ENCODE measurements at regions not wholly inside any gene's neighbourhood (a gene's known extent, or its start where the extent isn't known, plus 50 kb on each side); places are given as distances from the start of the nearest gene placed in this dataset.
"Not testable (repeated sequence)": the region's sequence is repeated elsewhere in the genome, so short reads cannot be mapped to it uniquely, and the experiment has no call there.

- 81% methylated on average over 2 of the region's 2 CpGs for WGBS
- DNase-seq (ENCODE audit: extremely low spot score) = peak; percentile 19
- H3K36me3 ChIP-seq = no peaks in the 10 kb centered on the region
Observed at GRCh38 chr12:127149226-127149964, 1117.6 kb upstream of the TMEM132C start.

DNA sequence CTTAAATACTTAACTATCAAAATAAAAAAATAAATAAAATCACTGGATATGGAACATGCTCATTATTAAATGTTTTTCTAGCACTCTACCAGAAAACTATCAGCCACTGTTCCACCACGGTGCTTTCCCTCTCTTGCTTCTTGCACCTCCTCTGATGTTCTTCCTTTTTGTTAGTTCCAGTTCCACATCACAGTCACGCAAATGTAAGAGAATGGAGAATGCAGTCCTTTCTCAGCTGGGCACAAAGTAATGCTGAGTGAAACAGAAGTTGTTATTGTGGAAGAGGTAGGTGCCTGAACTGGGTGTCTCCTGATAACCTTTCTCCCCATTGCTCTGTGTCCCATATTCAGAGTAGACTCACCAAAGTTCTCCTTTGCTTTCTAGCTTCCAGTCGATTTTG, 1116.9 kb upstream of the TMEM132C start:
- no peaks in the 10 kb centered on the region for H3K9me3 ChIP-seq
- intact Hi-C loops (cut with DNase I) = no loop called here
- WGBS = 60% methylated on average over 3 of the region's 3 CpGs

More at GRCh38 chr12:127149226-127149964, 1117.6 kb upstream of the TMEM132C start:
- Histone ChIP-seq H3K27me3 (no peaks in the 10 kb centered on the region), H3K27ac (replicated peaks in 1 of 4) (no peak overlapping the region), H3K9me3 (no peaks in the 10 kb centered on the region), H3K4me3 (no peak overlapping the region), H3K4me1 (peaks cover 6 to 15% (median 14%) of the 10 kb centered on the region in 4 donors)
- TF ChIP-seq, protein P1, sequence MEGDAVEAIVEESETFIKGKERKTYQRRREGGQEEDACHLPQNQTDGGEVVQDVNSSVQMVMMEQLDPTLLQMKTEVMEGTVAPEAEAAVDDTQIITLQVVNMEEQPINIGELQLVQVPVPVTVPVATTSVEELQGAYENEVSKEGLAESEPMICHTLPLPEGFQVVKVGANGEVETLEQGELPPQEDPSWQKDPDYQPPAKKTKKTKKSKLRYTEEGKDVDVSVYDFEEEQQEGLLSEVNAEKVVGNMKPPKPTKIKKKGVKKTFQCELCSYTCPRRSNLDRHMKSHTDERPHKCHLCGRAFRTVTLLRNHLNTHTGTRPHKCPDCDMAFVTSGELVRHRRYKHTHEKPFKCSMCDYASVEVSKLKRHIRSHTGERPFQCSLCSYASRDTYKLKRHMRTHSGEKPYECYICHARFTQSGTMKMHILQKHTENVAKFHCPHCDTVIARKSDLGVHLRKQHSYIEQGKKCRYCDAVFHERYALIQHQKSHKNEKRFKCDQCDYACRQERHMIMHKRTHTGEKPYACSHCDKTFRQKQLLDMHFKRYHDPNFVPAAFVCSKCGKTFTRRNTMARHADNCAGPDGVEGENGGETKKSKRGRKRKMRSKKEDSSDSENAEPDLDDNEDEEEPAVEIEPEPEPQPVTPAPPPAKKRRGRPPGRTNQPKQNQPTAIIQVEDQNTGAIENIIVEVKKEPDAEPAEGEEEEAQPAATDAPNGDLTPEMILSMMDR (IDR thresholded peaks at IDR 0.05) = no peak
- intact Hi-C loops (cut with DNase I) = no loop called here

DNA sequence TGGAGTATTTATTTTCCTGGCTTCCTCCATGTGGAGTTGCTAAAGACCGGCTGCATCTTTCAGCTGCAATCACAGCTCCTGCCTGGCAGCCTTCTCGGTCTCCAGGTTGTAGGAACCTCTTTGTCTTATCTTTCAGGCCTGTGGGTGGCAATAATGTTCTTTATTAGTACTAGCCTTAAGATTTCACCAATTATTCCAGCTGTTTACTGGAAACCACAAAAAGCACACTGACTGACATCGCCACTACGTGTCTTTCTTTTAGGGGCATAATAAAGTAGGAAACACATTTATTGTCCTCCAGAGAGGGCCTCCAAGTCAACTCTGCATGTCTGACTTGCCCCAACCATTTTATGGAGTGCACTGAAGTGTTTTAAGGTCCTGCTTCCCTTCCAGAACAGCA, 1116.5 kb upstream of the TMEM132C start:
- intact Hi-C loops (cut with DNase I) = no loop called here
- H3K36me3 ChIP-seq = no peaks in the 10 kb centered on the region
- no peaks in the 10 kb centered on the region for H3K9me3 ChIP-seq
- no peak overlapping the region for H3K4me3 ChIP-seq
- peak; percentile 31 for DNase-seq (ENCODE audit: extremely low spot score)
- H3K4me1 ChIP-seq = peaks cover 6 to 13% (median 12%) of the 10 kb centered on the region in 4 donors
- no peaks in the 10 kb centered on the region for H3K27me3 ChIP-seq
- TF ChIP-seq, protein P1 (IDR thresholded peaks at IDR 0.05) = no peak
- TF ChIP-seq POLR2A (IDR thresholded peaks at IDR 0.05; ENCODE audit: low read depth) (no peak), POLR2AphosphoS5 (IDR thresholded peaks at IDR 0.05) (no peak), EP300 (IDR thresholded peaks at IDR 0.05) (no peak)
- no peak overlapping the region for H3K27ac ChIP-seq (replicated peaks in 1 of 4)
- WGBS = 83% methylated on average over 4 of the region's 4 CpGs

More for the DNA sequence above, 1116.9 kb upstream of the TMEM132C start:
- H3K36me3 ChIP-seq = no peaks in the 10 kb centered on the region
- H3K27ac ChIP-seq (replicated peaks in 1 of 4) = no peak overlapping the region
- H3K4me3 ChIP-seq = no peak overlapping the region
- no peaks in the 10 kb centered on the region for H3K27me3 ChIP-seq
- DNase-seq (ENCODE audit: extremely low spot score) = peak; percentile 53
- TF ChIP-seq, protein P1 (IDR thresholded peaks at IDR 0.05) = no peak
- no peak for TF ChIP-seq EP300 (IDR thresholded peaks at IDR 0.05)
- TF ChIP-seq POLR2AphosphoS5 (IDR thresholded peaks at IDR 0.05) = no peak
- no peak for TF ChIP-seq POLR2A (IDR thresholded peaks at IDR 0.05; ENCODE audit: low read depth)
- H3K4me1 ChIP-seq = peaks cover 6 to 15% (median 14%) of the 10 kb centered on the region in 4 donors

GRCh38 chr12:127150956-127151355, 1116.0 kb upstream of the TMEM132C start:
- Histone ChIP-seq H3K4me1 (peaks cover 6 to 9% (median 8%) of the 10 kb centered on the region in 4 donors), H3K27ac (replicated peaks in 1 of 4) (no peak overlapping the region), H3K27me3 (no peaks in the 10 kb centered on the region), H3K9me3 (no peaks in the 10 kb centered on the region), H3K4me3 (no peak overlapping the region), H3K36me3 (no peaks in the 10 kb centered on the region)
- TF ChIP-seq POLR2A (IDR thresholded peaks at IDR 0.05; ENCODE audit: low read depth) = no peak
- TF ChIP-seq EP300 (IDR thresholded peaks at IDR 0.05) = no peak
- TF ChIP-seq, protein P1 (IDR thresholded peaks at IDR 0.05) = no peak
- no peak for TF ChIP-seq POLR2AphosphoS5 (IDR thresholded peaks at IDR 0.05)
- intact Hi-C loops (cut with DNase I) = no loop called here
- peak; percentile 47 for DNase-seq (ENCODE audit: extremely low spot score)
- 89% methylated on average over 4 of the region's 4 CpGs for WGBS

DNA sequence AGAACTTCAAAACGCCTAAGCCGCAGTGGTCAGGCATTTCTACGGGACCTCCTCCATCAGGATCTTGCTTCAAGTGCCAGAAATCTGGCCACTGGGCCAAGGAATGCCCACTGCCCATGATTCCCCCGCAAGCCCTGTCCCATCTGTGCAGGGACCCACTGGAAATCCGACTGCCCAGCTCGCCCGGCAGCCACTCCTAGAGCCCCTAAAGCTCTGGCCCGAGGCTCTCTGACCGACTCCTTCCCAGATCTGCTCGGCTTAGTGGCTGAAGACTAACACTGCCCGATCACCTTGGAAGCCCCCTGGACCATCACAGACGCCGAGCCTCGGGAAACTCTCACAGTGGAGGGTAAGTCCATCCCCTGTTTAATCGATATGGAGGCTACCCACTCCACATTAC, 1113.0 kb upstream of the TMEM132C start:
- WGBS = 93% methylated on average over 14 of the region's 15 CpGs
- TF ChIP-seq POLR2A (IDR thresholded peaks at IDR 0.05; ENCODE audit: low read depth) (no peak), EP300 (IDR thresholded peaks at IDR 0.05) (no peak), POLR2AphosphoS5 (IDR thresholded peaks at IDR 0.05) (no peak)
- TF ChIP-seq, protein P1 (IDR thresholded peaks at IDR 0.05) = no peak
- intact Hi-C loops (cut with DNase I) = no loop called here

GRCh38 chr12:127154830-127155229, 1112.1 kb upstream of the TMEM132C start:
- H3K27me3 ChIP-seq; H3K4me3 ChIP-seq; H3K27ac ChIP-seq (replicated peaks in 1 of 4); H3K9me3 ChIP-seq; H3K36me3 ChIP-seq; intact Hi-C loops (cut with DNase I); H3K4me1 ChIP-seq: not testable (repeated sequence)
- DNase-seq (ENCODE audit: extremely low spot score) = peak; percentile 39
- WGBS = 100% methylated on average over 1 of the region's 1 CpG

More for the DNA sequence above, 1113.0 kb upstream of the TMEM132C start:
- Histone ChIP-seq H3K27ac (replicated peaks in 1 of 4) (no peak overlapping the region), H3K4me1 (no peaks in the 10 kb centered on the region), H3K4me3 (no peak overlapping the region), H3K36me3 (no peaks in the 10 kb centered on the region), H3K9me3 (no peaks in the 10 kb centered on the region), H3K27me3 (no peaks in the 10 kb centered on the region)
- DNase-seq (ENCODE audit: extremely low spot score) = peak; percentile 66

- intact Hi-C loops (cut with DNase I) = not testable (repeated sequence)
- WGBS = 81% methylated on average over 5 of the region's 5 CpGs
Observed at GRCh38 chr12:127155935-127156619, 1110.9 kb upstream of the TMEM132C start.

More at GRCh38 chr12:127155935-127156619, 1110.9 kb upstream of the TMEM132C start:
- peak; percentile 37 for DNase-seq (ENCODE audit: extremely low spot score)
- H3K27me3 ChIP-seq; H3K4me3 ChIP-seq; H3K9me3 ChIP-seq; H3K4me1 ChIP-seq; H3K36me3 ChIP-seq; H3K27ac ChIP-seq (replicated peaks in 1 of 4): not testable (repeated sequence)
